Panc1 (cell line): ENCODE measurements at regions not wholly inside any gene's neighbourhood (a gene's known extent, or its start where the extent isn't known, plus 50 kb on each side); places are given as distances from the start of the nearest gene placed in this dataset.

Source experiments
- ATAC-seq: fragments of 200-7000 bp; cut with Tn5 transposase; 2 replicates; pipeline ENCODE4 v1.9.1; 2020; ENCODE audit warnings: mild to moderate bottlenecking, moderate library complexity
- BruUV-seq: library from RNA; stranded (reverse); fragments of 400-500 nt; replicated peaks from 2 replicates; lab custom pipeline; 2021; lab: Mats Ljungman, UMichigan
- CTCF ChIA-PET: fragments of 300-600 bp; sonication (Branson Sonifier 250); formaldehyde crosslinking; loops from one replicate; lab custom pipeline; 2022; ENCODE audit warnings: antibody characterized with exemption; lab: Charles Lee
- POLR2A ChIA-PET: fragments of 300-600 bp; sonication (Branson Sonifier 250); formaldehyde crosslinking; loops from one replicate; lab custom pipeline; 2022; ENCODE audit warnings: antibody characterized with exemption; lab: Charles Lee
- DNase-seq: peaks from one replicate; pipeline ENCODE4 v3.0.0-alpha.2; 2010; ENCODE audit warnings: low read depth, low spot score
- H3K27ac ChIP-seq: 2 replicates; pipeline ENCODE4 v1.5.1; 2011; ENCODE audit warnings: mild to moderate bottlenecking, low read length, inconsistent platforms
- H3K27me3 ChIP-seq: fragments of 200-500 bp; sonication (Bioruptor generic); 2 replicates; pipeline ENCODE4 v1.6.0; 2014; ENCODE audit warnings: low read length, inconsistent platforms; ENCODE audit not compliant: control insufficient read depth, insufficient read depth
- H3K36me3 ChIP-seq: fragments of 200-500 bp; sonication (Bioruptor generic); 2 replicates; pipeline ENCODE4 v1.5.1; 2014; ENCODE audit warnings: inconsistent platforms, mild to moderate bottlenecking, low read length, moderate library complexity; ENCODE audit not compliant: control insufficient read depth, insufficient read depth
- H3K4me1 ChIP-seq: 2 replicates; pipeline ENCODE4 v1.5.1; 2011; ENCODE audit warnings: inconsistent platforms, mild to moderate bottlenecking, low read length, moderate library complexity; ENCODE audit not compliant: control insufficient read depth, insufficient read depth
- H3K4me3 ChIP-seq, 2 experiments: 2 replicates each; pipeline ENCODE4 v1.5.1; 2011 to 2012; ENCODE audit warnings: low read depth in 2 of 2, low read length in 2 of 2, mild to moderate bottlenecking in 2 of 2, inconsistent platforms in 1 of 2, moderate library complexity in 1 of 2
- H3K9me3 ChIP-seq: fragments of 200-500 bp; sonication (Bioruptor generic); 2 replicates; pipeline ENCODE4 v1.5.1; 2014; ENCODE audit warnings: low read depth, mild to moderate bottlenecking, inconsistent platforms, low read length, moderate library complexity; ENCODE audit not compliant: control insufficient read depth, insufficient read depth
- POLR2AphosphoS5 ChIP-seq: IDR thresholded peaks from 2 replicates; pipeline ENCODE4 v1.6.1; 2012; ENCODE audit warnings: mild to moderate bottlenecking, low read depth, low read length, moderate library complexity
- REST ChIP-seq, 2 experiments: IDR thresholded peaks; 2 replicates each; pipeline ENCODE4 v1.6.1; 2011 to 2012; ENCODE audit warnings: low read depth in 2 of 2, control low read depth in 1 of 2, low read length in 1 of 2, mild to moderate bottlenecking in 1 of 2, moderate library complexity in 1 of 2; ENCODE audit not compliant: insufficient read depth in 1 of 2
- SIN3A ChIP-seq: IDR thresholded peaks from 2 replicates; pipeline ENCODE4 v1.6.1; 2012; ENCODE audit warnings: low read depth, mild to moderate bottlenecking, low read length, moderate library complexity, borderline replicate concordance; ENCODE audit not compliant: insufficient read depth
- TCF7L2 ChIP-seq: IDR thresholded peaks from 2 replicates; pipeline ENCODE4 v1.6.1; 2011; ENCODE audit warnings: mild to moderate bottlenecking, low read depth, low read length, inconsistent platforms
- in situ Hi-C: cut with HindIII; loops from 2 replicates; pipeline ENCODE4 v1.10.0; 2016; ENCODE audit warnings: low sequenced_read_pairs, low pct_unique_long_range_greater_than_20kb
- intact Hi-C: fragments of 100-400 bp; cut with micrococcal nuclease; formaldehyde crosslinking; loops from one replicate; pipeline ENCODE4 v1.10.0; 2022; ENCODE audit not compliant: unreplicated experiment
- TF ChIP-seq, protein P1 (sequence below): fragments of 450-650 bp; IDR thresholded peaks from 2 replicates; pipeline ENCODE4 v1.5.1; 2017; ENCODE audit warnings: mild to moderate bottlenecking

- Histone ChIP-seq H3K4me3 (no peak overlapping the region), H3K27ac (no peak overlapping the region), H3K4me1 (no peaks in the 10 kb centered on the region), H3K36me3 (no peaks in the 10 kb centered on the region), H3K9me3 (no peaks in the 10 kb centered on the region), H3K27me3 (no peaks in the 10 kb centered on the region)
- ATAC-seq: no peak
- ChIA-PET CTCF (no interaction called here), POLR2A (no interaction called here)
- BruUV-seq: no TSS peak
- intact Hi-C loops: no loop called here
- in situ Hi-C loops: no loop called here
- no peak for DNase-seq
- TF ChIP-seq, protein P1, sequence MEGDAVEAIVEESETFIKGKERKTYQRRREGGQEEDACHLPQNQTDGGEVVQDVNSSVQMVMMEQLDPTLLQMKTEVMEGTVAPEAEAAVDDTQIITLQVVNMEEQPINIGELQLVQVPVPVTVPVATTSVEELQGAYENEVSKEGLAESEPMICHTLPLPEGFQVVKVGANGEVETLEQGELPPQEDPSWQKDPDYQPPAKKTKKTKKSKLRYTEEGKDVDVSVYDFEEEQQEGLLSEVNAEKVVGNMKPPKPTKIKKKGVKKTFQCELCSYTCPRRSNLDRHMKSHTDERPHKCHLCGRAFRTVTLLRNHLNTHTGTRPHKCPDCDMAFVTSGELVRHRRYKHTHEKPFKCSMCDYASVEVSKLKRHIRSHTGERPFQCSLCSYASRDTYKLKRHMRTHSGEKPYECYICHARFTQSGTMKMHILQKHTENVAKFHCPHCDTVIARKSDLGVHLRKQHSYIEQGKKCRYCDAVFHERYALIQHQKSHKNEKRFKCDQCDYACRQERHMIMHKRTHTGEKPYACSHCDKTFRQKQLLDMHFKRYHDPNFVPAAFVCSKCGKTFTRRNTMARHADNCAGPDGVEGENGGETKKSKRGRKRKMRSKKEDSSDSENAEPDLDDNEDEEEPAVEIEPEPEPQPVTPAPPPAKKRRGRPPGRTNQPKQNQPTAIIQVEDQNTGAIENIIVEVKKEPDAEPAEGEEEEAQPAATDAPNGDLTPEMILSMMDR: no peak
- TF ChIP-seq POLR2AphosphoS5 (no peak), TCF7L2 (no peak), REST (IDR thresholded peaks at IDR 0.05; ENCODE audit: insufficient read depth in 1 of 2, low read depth in 2 of 2, low read length in 1 of 2) (no peak), SIN3A (no peak)
These were observed 249.7 kb downstream of the ETAA1 start for GRCh38 chr2:67646714-67647333.

- ChIA-PET CTCF (no interaction called here), POLR2A (no interaction called here)
- Histone ChIP-seq H3K36me3 (no peaks in the 10 kb centered on the region), H3K9me3 (no peaks in the 10 kb centered on the region), H3K27ac (no peak overlapping the region), H3K4me1 (no peaks in the 10 kb centered on the region), H3K27me3 (no peaks in the 10 kb centered on the region), H3K4me3 (no peak overlapping the region)
- DNase-seq (no peak), ATAC-seq (no peak)
- TF ChIP-seq POLR2AphosphoS5 (no peak), SIN3A (no peak), REST (IDR thresholded peaks at IDR 0.05; ENCODE audit: insufficient read depth in 1 of 2, low read depth in 2 of 2, low read length in 1 of 2) (no peak), TCF7L2 (no peak)
- TF ChIP-seq, protein P1: no peak
- intact Hi-C loops (no loop called here), in situ Hi-C loops (no loop called here)
- no TSS peak for BruUV-seq
These were observed 252.5 kb downstream of the ETAA1 start for GRCh38 chr2:67649331-67650261.
